ENCODE measurements at regions not wholly inside any gene's neighbourhood (a gene's known extent, or its start where the extent isn't known, plus 50 kb on each side); places are given as distances from the start of the nearest gene placed in this dataset.

DNA sequence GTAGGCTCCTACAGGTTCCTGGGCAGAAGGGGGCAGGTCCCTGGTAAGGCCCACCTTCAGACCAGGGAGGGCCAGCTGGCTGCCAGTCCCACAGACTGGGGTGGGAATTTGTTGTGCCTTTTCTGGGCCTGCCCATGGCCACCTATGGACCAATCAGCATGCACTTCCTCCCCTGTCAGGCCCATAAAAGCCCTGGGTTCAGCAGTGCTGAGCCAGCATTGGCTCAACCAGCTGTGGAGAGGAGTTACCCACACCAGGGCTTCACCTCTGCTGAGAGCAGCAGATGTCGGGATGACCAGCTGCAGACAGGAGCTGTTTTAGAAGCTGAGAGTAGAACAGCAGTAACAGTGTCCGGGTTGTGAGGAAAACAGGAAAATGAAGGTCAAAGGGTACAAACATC, 373.4 kb upstream of the ACO1 start:
- H3K4me3 ChIP-seq (ENCODE audit: control insufficient read depth, low read depth, low read length) = no peak overlapping the region
- no peak for DNase-seq (ENCODE audit: low read depth)
- TF ChIP-seq, protein P1, sequence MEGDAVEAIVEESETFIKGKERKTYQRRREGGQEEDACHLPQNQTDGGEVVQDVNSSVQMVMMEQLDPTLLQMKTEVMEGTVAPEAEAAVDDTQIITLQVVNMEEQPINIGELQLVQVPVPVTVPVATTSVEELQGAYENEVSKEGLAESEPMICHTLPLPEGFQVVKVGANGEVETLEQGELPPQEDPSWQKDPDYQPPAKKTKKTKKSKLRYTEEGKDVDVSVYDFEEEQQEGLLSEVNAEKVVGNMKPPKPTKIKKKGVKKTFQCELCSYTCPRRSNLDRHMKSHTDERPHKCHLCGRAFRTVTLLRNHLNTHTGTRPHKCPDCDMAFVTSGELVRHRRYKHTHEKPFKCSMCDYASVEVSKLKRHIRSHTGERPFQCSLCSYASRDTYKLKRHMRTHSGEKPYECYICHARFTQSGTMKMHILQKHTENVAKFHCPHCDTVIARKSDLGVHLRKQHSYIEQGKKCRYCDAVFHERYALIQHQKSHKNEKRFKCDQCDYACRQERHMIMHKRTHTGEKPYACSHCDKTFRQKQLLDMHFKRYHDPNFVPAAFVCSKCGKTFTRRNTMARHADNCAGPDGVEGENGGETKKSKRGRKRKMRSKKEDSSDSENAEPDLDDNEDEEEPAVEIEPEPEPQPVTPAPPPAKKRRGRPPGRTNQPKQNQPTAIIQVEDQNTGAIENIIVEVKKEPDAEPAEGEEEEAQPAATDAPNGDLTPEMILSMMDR (conservative IDR thresholded peaks at IDR 0.05; ENCODE audit: control insufficient read depth, insufficient read depth, low read depth, low read length) = no peak

DNA sequence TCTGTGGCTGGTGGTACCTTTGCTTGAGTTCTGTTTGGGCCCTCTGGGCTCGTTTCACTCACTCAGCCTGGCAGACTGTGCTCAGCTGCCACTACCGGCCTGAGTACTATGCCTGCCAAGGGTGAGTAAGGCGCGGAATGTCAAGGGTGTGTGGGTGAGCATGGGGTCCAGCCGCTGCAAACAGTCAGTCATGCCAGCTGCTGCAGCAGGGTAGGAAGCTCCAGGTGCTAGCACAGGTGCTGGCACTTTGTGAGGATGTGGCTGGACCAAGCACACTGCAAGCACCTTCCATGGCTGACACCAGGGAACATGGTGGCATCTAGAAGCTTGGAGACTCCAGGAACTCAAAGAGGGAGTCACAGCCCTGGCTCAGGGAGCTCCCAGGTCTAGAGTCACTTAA, 368.6 kb upstream of the ACO1 start:
- H3K4me3 ChIP-seq (ENCODE audit: control insufficient read depth, low read depth, low read length) = no peak overlapping the region
- no peak for DNase-seq (ENCODE audit: low read depth)
- TF ChIP-seq, protein P1 (conservative IDR thresholded peaks at IDR 0.05; ENCODE audit: control insufficient read depth, insufficient read depth, low read depth, low read length) = no peak

DNA sequence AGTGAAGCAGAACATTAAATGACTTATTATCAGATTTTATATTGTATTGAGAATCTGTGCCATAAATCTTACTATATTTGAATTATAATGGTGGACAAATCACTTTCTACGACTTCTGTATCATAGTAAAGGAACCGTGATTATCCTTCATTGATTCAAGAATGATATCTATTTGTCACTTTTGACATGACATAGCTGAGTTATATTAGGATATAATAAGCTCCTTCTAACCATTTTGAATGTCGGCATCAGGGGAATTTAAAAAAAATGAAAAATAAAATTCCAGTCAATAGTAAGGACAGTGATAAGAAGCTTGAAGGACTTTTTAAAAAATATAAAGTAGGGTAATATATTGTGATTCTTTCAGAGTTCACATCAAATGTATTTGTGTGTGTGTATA, 338.9 kb upstream of the ACO1 start:
- DNase-seq (ENCODE audit: low read depth) = no peak
- TF ChIP-seq, protein P1 (conservative IDR thresholded peaks at IDR 0.05; ENCODE audit: control insufficient read depth, insufficient read depth, low read depth, low read length) = no peak
- H3K4me3 ChIP-seq (ENCODE audit: control insufficient read depth, low read depth, low read length) = no peak overlapping the region

DNA sequence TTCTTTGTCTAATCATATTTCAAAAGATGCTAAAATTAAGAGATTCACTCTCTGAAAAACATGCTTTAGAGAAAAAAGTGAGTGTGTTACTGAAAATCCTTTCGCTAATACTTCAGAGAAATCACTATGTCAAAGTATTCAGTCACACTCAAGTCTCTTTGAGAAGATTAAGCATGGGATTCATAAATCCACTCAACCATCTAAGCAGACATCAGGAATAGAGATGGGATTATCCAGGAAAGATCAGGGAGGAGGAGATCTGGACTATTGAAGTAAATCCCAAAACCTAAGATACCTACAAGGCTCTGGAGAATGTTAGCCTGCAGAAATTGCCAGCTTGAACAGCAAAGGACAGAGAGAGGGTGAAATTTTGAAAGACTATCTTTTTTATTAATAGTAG, 317.2 kb upstream of the ACO1 start:
- DNase-seq (ENCODE audit: low read depth) = no peak
- TF ChIP-seq, protein P1 (conservative IDR thresholded peaks at IDR 0.05; ENCODE audit: control insufficient read depth, insufficient read depth, low read depth, low read length) = no peak
- H3K4me3 ChIP-seq (ENCODE audit: control insufficient read depth, low read depth, low read length) = no peak overlapping the region

DNA sequence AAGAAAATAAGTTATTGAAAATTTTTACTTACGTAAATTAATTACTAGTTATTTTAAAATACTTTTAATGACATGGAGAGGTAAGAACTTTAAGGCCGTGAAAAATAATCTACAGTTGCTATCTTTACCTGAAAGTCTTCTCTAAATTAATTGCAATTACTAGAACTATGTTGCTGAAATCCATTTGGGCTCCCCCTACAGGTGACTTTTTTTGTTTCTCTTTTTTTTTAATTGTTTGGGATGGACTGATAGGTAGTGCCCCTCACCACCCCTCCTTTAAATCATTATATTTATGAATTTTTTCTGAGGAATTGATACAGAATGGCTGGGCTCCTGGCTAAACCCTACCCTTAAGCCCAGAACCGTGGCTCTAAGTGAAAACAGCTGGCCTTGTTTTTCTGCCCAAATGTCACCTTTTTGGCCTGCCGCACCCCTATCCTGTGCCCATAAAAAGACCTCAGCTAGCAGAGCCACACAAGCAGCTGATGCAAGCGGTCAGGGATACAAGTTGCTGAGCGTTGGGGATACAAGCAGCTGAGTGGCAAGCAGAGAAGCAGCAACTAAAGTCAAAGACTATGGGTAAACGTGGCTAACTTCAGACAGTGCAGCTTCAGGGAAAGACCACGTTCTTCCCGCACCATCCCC, 315.2 kb upstream of the ACO1 start:
- TF ChIP-seq, protein P1 (conservative IDR thresholded peaks at IDR 0.05; ENCODE audit: control insufficient read depth, insufficient read depth, low read depth, low read length) = no peak
- H3K4me3 ChIP-seq (ENCODE audit: control insufficient read depth, low read depth, low read length) = no peak overlapping the region
- DNase-seq (ENCODE audit: low read depth) = no peak

DNA sequence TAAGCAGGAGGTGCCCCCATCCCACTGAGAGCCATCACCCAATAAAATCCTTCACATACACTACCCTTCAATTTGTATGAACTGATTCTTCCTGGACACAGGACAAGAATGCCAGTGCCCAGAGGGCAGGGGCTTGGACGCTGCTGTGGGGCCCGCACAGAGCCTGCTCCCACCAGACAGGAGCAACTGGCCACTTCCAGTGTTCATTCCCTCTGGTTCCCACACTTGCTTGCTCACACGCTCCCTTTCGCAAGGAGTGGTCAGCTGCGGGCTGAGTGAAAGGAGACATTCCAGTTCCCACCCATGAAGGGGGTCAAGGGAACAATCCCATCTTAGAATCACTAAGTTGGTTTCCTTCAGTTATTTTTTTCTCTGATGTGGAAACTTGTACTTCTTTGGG, 314.5 kb upstream of the ACO1 start:
- TF ChIP-seq, protein P1 (conservative IDR thresholded peaks at IDR 0.05; ENCODE audit: control insufficient read depth, insufficient read depth, low read depth, low read length) = no peak
- no peak overlapping the region for H3K4me3 ChIP-seq (ENCODE audit: control insufficient read depth, low read depth, low read length)
- no peak for DNase-seq (ENCODE audit: low read depth)

DNA sequence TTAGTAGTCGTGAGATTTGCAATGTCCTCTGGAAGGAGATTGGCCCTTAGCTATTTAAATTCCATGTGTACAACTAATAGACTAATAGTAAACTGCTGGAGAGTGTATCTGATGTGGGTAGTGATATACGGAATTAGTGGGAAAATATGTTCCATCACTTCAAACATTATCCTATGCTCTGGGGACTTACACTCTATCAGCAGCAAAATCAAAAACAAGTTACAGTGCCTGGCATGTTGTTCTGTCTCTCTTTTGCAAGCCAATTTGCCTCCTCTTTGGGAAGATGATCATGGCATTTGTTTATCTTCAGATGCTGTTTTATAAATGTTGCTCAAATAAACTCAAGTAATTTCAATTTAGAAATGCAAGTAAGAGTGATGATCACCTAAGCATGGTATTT, 311.9 kb upstream of the ACO1 start:
- no peak overlapping the region for H3K4me3 ChIP-seq (ENCODE audit: control insufficient read depth, low read depth, low read length)
- DNase-seq (ENCODE audit: low read depth) = no peak
- TF ChIP-seq, protein P1 (conservative IDR thresholded peaks at IDR 0.05; ENCODE audit: control insufficient read depth, insufficient read depth, low read depth, low read length) = no peak
